Cardiac muscle cell (in vitro differentiated cells and primary cell): ENCODE measurements at regions not wholly inside any gene's neighbourhood (a gene's known extent, or its start where the extent isn't known, plus 50 kb on each side); places are given as distances from the start of the nearest gene placed in this dataset.
"Not testable (repeated sequence)": the region's sequence is repeated elsewhere in the genome, so short reads cannot be mapped to it uniquely, and the experiment has no call there.

Experiments used
- DNase-seq, 2 donors: peaks; one replicate each; pipeline versions ENCODE4 v3.0.0 to v3.0.0-alpha.2; 2010 to 2017; ENCODE audit warnings: low read depth in 1 of 2, low spot score in 1 of 2
- H3K27ac ChIP-seq: fragments of 200-600 bp; sonication (generic); 2 replicates; pipeline ENCODE4 v1.5.1; 2016
- H3K27me3 ChIP-seq: fragments of 200-600 bp; sonication (generic); 2 replicates; pipeline ENCODE4 v1.6.0; 2016; ENCODE audit warnings: control low read depth
- H3K36me3 ChIP-seq: fragments of 200-600 bp; sonication (generic); 2 replicates; pipeline ENCODE4 v1.5.1; 2016; ENCODE audit warnings: control low read depth
- H3K4me1 ChIP-seq: fragments of 200-600 bp; sonication (generic); 2 replicates; pipeline ENCODE4 v1.8.1; 2017; ENCODE audit warnings: low read depth, mild to moderate bottlenecking, mixed run types
- H3K4me3 ChIP-seq: fragments of 200-600 bp; sonication (generic); 2 replicates; pipeline ENCODE4 v1.5.1; 2016; ENCODE audit warnings: mild to moderate bottlenecking
- H3K9me3 ChIP-seq: fragments of 200-600 bp; sonication (generic); 2 replicates; pipeline ENCODE4 v1.5.1; 2017; ENCODE audit warnings: low read depth, mild to moderate bottlenecking, control low read depth

DNA sequence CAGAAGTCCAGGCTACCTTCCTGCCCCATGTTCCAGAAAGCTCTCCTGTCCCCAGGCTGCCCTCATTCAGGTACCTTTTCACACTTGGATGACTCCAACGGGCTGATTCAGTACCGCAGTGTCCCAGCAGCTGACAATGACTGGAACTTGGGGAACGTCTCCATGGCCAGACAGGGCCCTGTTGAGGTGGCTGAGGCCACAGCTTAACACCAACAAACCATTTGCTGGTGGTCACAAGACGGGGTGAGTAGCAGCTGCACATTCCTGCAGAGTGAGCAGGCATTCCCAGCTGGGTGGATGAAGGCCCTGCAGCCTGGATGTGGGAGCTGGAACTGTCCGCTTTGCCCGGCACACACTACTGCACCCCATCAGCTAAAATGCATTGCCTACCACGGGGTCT, 4481.3 kb upstream of the TPTE start:
- not testable (repeated sequence) for DNase-seq, H3K36me3 ChIP-seq, H3K9me3 ChIP-seq, H3K4me1 ChIP-seq, H3K27ac ChIP-seq, H3K4me3 ChIP-seq, H3K27me3 ChIP-seq

DNA sequence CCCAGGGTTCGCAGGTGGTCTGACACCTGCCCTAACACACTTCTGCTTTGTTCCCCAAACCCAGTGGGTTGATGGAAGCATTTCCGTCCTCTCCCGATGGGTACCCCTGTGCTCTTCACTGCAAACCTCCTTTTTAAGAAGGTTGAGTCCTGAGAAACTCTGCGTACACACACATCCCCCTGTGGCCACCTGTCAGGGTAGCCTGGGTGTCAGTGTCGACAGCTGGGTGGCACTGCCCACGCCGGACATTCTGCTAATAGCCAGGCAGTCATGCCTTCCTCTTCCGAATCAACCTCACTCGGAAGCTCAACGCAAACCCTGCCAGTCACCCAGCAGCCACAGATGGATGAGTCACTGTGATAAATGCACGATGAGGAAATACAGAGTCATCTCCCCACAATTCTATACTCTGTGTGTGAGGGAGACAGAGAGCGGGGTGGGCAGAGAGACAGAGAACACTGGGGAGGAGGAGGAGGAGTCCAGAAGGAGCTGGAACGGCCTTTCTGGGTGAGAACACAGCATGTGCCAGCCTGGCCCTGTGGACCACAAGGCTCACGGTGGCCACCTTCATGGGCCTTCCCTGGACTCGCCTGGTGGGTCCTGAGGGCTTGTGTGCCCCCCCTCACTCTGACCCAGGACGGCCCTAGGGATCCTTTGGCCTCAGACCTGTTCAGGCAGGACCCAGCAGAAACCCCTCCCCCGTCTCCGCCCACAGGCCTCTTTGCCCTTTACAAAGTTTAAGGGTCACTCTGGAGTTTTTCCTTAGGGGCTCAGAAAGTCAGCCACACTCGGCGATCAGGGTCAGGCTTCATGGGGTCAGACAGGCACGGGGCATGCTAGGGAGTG, 4477.7 kb upstream of the TPTE start:
- H3K4me1 ChIP-seq, H3K4me3 ChIP-seq, H3K36me3 ChIP-seq, H3K27ac ChIP-seq, H3K9me3 ChIP-seq, DNase-seq, H3K27me3 ChIP-seq: not testable (repeated sequence)

DNA sequence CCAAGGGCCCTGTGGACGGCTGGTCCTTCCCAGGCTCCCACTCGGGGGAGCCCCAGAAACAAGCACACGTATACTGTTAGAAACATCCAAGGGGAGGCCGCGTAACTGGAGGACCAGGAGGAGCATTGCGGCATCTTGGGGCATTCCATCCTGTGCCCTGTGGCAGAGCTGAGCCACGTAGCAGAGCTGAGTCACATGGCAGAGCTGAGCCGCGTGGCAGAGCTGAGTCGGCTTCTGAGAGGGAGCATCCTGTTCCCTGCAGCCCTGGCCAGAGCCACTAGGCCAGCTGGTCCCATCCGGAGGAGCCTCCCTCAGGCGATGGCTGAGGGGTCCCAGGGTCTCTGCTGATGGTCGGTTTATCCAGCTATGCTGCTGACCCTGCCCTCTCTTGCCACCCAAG, 4476.7 kb upstream of the TPTE start:
- not testable (repeated sequence) for DNase-seq

DNA sequence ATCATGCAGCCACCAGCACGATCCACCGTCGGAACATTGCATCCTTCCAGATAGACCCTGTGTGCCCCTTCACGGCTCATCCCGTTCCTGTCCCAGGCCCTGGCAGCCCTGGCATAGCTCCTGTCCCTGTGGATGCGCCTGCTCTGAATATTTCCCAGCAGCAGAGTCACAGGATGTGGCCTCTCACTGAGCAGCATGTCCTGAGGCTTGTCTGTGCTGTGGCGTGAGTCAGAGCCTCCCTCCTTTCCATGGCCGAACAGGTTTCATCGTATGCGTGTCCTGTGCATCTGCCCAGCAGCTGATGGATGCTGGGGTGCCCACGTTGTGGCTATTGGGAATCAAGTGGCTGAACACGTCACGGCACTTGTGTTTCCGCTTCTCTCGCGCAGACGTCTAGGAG, 4471.5 kb upstream of the TPTE start:
- not testable (repeated sequence) for H3K27me3 ChIP-seq, H3K4me3 ChIP-seq

More for the DNA sequence above, 4476.7 kb upstream of the TPTE start:
- H3K27me3 ChIP-seq, H3K4me3 ChIP-seq, H3K36me3 ChIP-seq, H3K4me1 ChIP-seq, H3K9me3 ChIP-seq, H3K27ac ChIP-seq: not testable (repeated sequence)

DNA sequence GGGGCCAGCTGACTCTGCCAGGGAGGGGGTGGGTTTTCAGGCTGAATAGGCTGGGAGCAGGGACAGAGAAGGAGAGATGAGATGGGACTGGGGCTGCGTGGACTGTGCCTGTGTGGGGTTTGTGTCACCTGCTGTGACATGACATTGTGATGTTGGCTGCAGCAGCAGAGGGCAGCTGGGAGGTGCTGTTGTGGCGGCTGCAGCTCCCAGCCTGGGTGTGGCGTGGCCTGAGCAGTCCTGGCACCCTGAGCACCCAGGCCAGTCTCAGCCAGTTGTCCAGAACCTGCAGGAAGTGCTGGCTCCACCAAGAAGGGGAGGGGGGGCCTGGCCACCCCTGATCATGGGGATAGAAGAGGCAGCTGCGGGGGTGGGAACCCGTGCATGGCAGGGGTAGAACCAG, 4469.3 kb upstream of the TPTE start:
- not testable (repeated sequence) for H3K36me3 ChIP-seq, H3K27ac ChIP-seq, H3K27me3 ChIP-seq, H3K9me3 ChIP-seq, H3K4me1 ChIP-seq, DNase-seq, H3K4me3 ChIP-seq

More for the DNA sequence above, 4471.5 kb upstream of the TPTE start:
- not testable (repeated sequence) for H3K27ac ChIP-seq, DNase-seq, H3K9me3 ChIP-seq, H3K36me3 ChIP-seq, H3K4me1 ChIP-seq

DNA sequence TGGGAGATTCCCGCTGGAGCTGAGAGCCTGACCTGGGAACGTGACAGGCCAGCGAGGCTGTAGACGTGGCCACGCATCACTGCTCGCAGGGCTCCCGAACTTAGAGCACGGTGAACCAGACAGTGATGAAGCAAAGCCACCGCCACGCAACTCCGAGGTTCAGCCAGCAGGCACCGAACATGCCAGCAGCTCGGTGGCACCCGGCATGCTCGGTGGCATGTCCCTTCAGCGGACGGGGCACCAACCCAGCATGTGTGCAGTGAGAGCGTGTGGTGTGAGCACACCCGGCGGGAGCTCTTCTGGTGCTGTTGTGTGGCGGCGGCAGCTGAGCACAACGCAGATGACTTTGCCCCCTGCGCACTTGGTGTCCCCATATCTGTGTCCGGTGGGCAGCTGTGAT, 4468.2 kb upstream of the TPTE start:
- H3K27ac ChIP-seq, H3K27me3 ChIP-seq, DNase-seq, H3K4me3 ChIP-seq, H3K9me3 ChIP-seq, H3K36me3 ChIP-seq, H3K4me1 ChIP-seq: not testable (repeated sequence)

DNA sequence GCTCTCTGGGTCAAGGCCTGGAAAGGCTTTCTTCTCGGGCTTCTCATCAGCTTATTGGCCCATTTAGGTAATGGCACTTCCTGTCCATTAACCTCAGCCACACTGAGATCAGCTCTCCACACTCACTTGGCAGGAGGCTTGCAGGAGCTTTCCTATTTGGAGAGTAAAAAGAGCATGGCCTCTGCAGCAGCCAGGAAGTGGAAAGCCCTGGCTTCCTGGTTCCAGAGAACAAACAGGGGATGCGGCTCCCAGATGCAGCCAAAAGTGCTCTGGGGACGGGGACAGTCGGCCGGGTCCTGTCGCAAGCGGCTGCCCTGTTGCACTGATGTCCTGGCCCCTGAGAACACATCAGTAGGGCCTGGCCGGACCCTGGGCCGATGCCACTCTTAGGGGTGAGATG, 4462.4 kb upstream of the TPTE start:
- not testable (repeated sequence) for DNase-seq, H3K4me1 ChIP-seq, H3K36me3 ChIP-seq, H3K27me3 ChIP-seq, H3K27ac ChIP-seq, H3K4me3 ChIP-seq, H3K9me3 ChIP-seq

DNA sequence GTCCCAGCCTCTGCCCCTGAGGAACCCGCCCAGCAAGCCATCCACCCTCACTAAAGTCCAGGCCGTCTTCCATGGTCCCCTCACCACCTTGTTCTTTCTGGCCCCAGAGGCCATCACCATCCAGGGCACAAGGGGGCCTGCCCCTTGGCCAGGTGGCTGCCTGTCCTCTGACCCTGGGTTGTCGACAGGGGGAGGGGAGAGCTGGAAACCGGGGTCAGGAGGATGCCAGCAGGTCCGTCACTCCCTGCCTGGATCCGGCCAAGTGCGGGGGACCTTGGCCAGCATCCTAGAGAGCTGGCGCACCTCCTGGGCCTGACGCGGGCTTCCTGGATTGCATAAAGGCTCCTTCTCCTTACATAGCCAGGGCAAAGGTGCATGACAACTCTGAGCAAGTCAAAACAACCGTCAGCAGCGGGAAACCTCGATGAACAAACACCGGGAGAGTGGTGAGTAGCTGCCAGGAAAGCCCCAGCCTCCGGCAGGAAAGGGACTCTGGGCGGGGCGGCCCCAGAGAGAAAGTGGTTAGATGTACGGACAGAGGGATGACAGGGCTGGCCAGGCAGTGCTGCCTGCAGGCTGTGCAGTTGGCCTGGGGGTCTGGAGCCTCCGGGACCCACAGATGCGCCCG, 4461.2 kb upstream of the TPTE start:
- not testable (repeated sequence) for H3K4me1 ChIP-seq, H3K36me3 ChIP-seq, H3K4me3 ChIP-seq, H3K27me3 ChIP-seq, H3K9me3 ChIP-seq, DNase-seq, H3K27ac ChIP-seq

DNA sequence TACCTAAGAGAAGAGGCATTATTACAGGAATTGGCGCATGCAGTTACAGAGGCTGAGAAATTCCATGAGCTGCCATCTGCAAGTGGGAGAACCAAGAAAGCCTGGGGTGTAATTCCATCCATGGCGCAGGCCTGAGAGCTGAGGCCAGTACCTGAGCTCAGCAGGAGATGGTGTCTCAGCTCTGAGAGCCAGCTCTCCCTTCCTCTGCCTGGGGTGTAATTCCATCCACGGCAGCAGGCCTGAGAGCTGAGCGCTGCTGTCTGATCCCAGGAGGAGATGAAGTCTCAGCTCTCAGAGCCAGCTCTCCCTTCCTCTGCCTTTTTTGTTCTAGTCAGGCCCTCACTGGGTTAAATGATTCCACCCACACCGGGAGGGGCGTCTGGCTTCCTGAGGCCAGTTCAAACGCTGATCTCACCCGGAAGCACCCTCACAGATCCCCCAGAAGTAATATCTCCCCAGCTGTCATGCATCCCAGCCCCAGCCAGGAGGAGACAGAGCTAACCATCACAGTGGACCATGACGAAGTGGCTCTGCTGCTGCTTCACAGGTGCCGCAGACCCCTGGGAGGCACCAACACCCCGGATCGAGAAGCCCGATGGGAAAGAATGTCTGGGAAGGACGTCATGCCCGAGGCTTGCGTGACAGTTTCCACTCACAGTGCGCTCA, 4454.9 kb upstream of the TPTE start:
- H3K4me3 ChIP-seq, DNase-seq, H3K9me3 ChIP-seq, H3K27ac ChIP-seq, H3K36me3 ChIP-seq, H3K27me3 ChIP-seq, H3K4me1 ChIP-seq: not testable (repeated sequence)

DNA sequence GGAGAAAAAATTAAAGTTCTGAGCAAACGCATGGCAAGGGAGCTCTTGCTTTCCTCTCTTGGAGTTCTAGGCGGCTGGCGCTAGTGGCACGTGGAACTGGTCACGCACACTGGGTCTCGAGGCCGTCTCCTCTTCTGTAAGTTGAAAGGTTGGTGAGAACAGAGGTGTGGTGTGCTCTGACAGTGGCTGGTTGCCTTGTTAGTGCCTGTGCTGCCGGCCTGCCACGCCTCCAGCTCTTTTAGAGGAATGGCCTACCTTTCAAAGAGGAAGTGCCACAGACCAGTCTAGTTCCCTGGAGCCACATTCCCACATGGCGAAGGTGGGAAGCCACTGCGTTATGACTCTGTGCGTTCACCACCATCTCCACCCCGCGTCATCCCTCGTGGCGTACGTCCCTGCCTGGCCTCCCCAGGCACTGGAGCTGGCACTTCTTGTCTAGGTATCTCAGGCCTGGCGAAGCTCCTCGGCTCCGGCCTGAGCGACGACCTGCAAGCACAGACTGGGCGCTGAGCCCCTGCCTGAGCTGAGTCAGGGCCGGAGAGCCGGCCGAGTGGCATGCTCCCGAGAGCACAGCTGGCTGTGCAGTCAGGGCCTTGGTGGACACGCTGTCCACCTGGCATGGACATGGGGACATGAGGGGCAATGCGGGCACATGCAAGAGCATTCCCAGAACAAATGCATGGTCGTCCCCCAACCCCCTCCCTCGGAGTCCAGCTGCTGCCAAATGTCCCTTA, 4453.1 kb upstream of the TPTE start:
- H3K27ac ChIP-seq, H3K36me3 ChIP-seq, H3K9me3 ChIP-seq, H3K4me1 ChIP-seq, H3K4me3 ChIP-seq, DNase-seq, H3K27me3 ChIP-seq: not testable (repeated sequence)

DNA sequence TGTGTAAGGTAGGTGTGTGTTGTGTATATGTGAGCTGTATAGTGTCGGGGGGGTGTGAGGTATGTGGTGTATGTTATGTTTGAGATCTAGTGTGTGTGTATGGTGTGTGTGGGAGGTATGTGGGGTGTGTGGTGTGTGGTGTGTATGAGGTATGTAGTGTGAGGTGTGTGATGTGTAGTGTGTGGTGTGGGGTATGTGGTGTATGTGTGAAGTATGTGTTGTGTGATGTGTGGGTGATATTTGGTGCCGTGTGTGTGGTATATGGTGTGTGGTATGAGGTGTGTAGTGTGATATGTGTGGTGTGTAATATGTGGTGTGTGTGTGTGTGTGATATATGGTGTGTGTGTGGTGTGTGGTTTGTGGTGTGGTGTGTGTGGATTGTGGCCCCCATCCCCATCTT, 4451.2 kb upstream of the TPTE start:
- not testable (repeated sequence) for H3K9me3 ChIP-seq, H3K27ac ChIP-seq, H3K4me1 ChIP-seq, H3K4me3 ChIP-seq, DNase-seq, H3K36me3 ChIP-seq, H3K27me3 ChIP-seq

DNA sequence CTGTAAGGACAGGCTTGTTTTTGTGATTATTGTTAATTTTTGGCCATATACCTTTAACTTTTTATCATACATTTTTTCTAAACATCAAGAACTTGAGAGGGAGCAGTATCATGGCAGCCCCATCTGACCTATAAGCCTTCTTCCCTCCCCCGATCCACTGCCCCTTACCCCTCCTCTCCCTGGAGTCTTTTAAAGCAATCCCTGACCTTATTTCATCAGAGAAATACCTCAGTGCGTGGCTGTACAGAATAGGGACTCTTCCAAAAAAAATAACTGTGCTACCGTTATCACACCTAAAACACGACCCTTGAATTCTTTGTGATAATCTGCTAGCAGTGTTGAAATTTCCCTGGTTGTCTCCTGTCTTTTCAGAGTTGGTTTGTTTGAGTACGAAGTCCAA, 4448.7 kb upstream of the TPTE start:
- not testable (repeated sequence) for H3K4me3 ChIP-seq, H3K27ac ChIP-seq, DNase-seq, H3K27me3 ChIP-seq, H3K9me3 ChIP-seq, H3K4me1 ChIP-seq, H3K36me3 ChIP-seq

DNA sequence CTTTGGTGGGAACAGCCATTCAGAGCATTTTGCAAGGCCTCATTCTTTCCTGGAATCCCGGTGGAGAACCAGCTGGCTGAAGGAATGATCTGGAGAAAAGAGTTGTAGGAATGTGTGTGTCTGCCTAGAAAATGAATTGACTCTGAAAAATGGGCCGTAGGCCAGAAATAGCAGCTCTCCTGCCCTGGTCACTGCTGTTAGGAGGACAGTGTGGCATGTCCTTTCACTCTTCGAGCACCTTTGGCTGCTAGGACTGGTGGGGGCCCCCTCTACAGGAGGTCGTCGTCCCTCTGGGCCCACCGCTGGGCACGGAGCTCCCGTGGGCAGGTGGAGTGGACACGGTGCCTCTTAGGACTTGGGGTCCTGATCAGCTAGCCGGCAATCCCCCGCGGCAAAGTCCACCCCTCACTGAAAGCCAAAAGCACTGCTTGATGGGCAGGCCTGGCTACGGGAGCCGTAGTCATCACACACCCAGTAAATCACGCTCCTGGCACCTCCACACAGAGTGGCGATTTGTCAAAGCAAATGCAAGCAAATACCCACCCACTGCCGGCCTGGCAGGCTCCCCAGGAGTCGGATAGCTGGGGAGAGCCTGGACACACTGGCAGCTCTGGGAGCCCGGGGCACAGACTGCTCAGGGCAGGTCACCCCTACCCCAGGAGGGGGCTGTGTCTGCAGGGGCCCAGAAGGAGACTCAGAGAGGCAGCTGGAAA, 4447.2 kb upstream of the TPTE start:
- not testable (repeated sequence) for H3K4me1 ChIP-seq, H3K36me3 ChIP-seq, H3K27me3 ChIP-seq, DNase-seq, H3K4me3 ChIP-seq, H3K27ac ChIP-seq, H3K9me3 ChIP-seq
